GM13976 (cell line): ENCODE measurements at regions not wholly inside any gene's neighbourhood (a gene's known extent, or its start where the extent isn't known, plus 50 kb on each side); places are given as distances from the start of the nearest gene placed in this dataset.

Experiments used
- DNase-seq: peaks from one replicate; pipeline ENCODE4 v3.0.0; 2012; ENCODE audit warnings: low spot score
- in situ Hi-C: fragments of 300-500 bp; cut with MboI; formaldehyde crosslinking; loops from one replicate; pipeline ENCODE4 v1.12.0; 2022; ENCODE audit warnings: low sequenced_read_pairs, mixed read lengths, inconsistent platforms; ENCODE audit not compliant: unreplicated experiment
- TF ChIP-seq, protein P1 (sequence below): IDR thresholded peaks from 2 replicates; pipeline ENCODE4 v1.5.1; 2012; ENCODE audit warnings: borderline replicate concordance, mild to moderate bottlenecking; ENCODE audit not compliant: insufficient read depth; ENCODE audit errors: extremely low read depth, missing control alignments, control extremely low read depth

- TF ChIP-seq, protein P1, sequence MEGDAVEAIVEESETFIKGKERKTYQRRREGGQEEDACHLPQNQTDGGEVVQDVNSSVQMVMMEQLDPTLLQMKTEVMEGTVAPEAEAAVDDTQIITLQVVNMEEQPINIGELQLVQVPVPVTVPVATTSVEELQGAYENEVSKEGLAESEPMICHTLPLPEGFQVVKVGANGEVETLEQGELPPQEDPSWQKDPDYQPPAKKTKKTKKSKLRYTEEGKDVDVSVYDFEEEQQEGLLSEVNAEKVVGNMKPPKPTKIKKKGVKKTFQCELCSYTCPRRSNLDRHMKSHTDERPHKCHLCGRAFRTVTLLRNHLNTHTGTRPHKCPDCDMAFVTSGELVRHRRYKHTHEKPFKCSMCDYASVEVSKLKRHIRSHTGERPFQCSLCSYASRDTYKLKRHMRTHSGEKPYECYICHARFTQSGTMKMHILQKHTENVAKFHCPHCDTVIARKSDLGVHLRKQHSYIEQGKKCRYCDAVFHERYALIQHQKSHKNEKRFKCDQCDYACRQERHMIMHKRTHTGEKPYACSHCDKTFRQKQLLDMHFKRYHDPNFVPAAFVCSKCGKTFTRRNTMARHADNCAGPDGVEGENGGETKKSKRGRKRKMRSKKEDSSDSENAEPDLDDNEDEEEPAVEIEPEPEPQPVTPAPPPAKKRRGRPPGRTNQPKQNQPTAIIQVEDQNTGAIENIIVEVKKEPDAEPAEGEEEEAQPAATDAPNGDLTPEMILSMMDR: no peak
- in situ Hi-C loops: no loop called here
- DNase-seq: no peak
These were observed 258.2 kb downstream of the PHLDA1 start for GRCh38 chr12:75773377-75773776.

DNA sequence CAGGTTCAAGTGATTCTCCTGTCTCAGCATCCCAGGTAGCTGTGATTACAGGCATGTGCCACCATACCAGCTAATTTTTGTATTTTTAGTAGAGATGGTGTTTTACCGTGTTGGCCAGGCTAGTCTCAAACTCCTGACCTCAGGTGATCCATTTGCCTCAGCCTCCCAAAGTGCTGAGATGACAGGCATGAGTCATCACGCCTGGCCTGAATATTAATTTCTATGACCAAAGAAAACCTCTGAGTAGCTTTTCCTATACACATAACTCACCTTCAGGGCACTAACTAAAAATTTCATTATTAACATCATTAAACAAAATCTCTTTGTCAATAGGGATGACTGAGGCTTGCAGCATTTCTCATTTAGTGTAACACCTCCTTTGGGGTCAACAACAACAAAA lies 259.6 kb upstream of the KRR1 start:
- DNase-seq: no peak
- in situ Hi-C loops: no loop called here
- TF ChIP-seq, protein P1: no peak

DNA sequence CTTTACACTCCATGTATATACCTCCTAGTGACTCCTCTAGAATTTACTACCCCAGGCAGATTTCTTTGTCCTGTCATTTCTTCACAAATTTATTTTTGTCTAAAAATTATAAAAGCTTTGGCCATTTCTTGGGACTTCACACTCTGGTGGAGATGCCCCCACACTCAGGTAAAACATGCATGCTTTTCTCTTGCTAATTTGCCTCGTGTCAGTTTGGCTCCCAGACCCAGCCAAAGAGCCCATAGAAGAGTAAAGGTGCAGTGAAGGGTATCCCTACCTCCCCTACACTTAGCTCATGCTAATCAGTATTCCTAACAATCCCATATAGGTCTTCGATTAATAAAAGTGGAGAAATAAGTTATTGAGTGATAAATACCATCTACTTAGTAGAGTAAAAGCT lies 256.5 kb upstream of the KRR1 start:
- in situ Hi-C loops: no loop called here

DNA sequence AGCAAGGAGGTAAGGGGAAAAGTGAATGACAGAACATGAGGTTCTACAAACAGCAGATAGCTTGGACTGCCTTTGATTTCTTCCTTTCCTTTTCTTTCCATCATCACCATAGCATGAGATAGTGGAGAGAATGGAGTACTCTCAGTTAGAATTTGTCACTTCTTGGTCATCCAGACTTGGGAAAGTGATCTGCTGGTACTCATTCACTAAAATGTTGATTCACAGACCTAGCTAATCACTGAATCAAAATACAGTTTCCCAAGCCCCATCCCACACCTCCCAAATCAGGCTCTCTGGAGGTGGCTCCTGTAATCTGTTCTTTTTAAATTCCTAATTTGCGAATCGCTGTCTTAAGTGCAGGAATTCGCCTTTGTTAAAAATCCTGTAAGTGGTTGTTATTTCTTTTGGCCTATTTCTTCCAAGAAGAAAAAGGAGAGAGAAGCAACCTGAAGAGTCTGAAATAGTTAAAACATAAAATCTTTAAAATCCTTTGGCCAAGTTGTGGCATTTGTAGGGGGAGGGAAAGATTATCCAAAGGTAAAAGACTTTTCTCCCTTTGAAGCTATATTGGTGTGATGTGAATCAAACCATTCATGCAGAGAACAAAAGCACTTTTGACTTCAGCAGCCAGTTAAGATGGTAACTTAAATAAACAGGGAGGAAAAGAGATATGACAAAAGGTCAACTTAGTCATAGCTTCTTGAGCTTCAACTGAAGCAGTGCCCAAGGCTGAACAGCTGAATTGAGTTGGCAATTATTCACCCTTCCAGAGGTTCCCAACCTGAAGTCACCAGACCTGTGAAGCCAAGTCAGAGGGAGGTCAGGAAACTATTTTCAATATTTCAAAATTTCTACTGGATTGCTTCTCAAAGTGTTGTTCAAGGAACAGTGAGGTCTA lies 255.1 kb upstream of the KRR1 start:
- TF ChIP-seq, protein P1: no peak

More for the DNA sequence above, 256.5 kb upstream of the KRR1 start:
- TF ChIP-seq, protein P1: no peak
- no peak for DNase-seq

DNA sequence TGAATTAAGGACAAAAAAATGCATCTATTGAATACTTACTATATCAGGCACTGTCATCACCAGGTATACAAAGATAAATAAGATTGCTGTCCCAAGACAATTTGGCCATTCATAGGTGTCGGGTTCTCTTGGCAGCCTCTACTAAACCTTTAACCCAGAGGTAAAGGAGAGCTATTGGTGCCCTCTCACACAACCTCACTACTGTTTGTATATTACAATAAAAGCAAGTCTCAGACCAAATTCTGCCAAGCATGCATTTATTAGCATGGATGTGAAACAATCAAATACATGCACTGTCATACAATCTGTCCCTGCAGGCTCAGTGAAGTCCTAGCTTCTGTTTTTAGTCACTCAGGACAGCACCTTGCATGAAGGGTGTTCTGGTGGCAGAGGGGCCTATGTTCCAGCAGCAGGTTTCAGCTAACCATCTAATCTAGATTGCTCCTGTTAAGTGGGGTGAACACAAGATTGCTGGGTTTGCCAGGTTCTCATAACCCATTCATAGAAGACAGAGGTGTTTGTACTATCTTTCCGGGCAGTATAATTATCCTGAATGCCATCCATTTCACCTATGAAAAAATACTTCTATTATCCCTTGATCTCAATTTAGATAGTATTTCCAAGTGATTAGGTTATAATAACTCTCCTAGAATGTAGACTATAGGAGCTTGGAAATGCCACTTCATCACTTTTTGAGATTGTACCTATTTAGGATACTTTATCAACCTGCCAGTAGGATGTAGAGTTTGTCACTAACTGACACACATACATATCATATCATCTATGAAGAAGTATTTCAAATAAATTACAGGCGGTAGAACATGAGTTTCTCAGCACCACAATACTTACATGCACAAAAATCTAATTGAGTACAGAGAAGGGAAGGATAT lies 254.0 kb upstream of the KRR1 start:
- DNase-seq: no peak
- TF ChIP-seq, protein P1: no peak
- in situ Hi-C loops: no loop called here

More for the DNA sequence above, 255.1 kb upstream of the KRR1 start:
- in situ Hi-C loops: no loop called here
- no peak for DNase-seq

DNA sequence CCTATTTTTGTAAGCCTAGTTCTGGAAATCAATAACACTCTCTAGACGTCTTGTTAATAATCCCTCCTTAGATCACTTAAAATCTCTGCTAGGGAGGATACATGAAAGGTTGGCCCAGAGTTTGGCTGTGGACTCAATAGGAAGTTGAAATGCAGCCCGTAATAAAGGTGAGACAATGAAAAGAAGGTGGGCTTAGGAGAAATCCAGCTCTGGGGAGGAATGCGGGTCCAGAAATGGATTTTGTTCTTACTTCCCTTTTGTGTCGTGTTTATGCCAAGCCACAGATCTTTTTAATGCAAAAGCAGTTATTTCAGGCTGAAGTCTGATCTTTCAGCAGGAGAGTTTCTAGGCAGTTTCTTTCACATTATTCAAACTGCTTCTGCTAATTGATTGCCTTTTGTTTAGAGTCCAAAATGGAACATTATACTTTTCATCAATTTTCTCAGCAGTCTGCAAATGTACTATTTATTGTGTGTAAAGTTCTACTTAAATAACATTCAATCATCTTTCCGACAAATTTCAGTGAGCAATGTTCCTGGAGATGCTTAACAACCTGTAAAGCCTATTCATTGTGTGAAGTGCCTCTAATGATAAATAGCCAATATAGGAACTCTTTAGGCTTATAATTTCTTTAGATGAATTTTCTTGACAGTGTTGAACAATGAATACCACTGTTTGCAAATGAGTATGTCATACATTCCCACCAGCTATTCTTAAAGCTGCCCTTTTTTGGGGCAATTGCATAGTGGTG lies 252.9 kb upstream of the KRR1 start:
- no peak for DNase-seq
- in situ Hi-C loops: no loop called here
- TF ChIP-seq, protein P1: no peak
